ENCODE measurements at regions not wholly inside any gene's neighbourhood (a gene's known extent, or its start where the extent isn't known, plus 50 kb on each side); places are given as distances from the start of the nearest gene placed in this dataset.

DNA sequence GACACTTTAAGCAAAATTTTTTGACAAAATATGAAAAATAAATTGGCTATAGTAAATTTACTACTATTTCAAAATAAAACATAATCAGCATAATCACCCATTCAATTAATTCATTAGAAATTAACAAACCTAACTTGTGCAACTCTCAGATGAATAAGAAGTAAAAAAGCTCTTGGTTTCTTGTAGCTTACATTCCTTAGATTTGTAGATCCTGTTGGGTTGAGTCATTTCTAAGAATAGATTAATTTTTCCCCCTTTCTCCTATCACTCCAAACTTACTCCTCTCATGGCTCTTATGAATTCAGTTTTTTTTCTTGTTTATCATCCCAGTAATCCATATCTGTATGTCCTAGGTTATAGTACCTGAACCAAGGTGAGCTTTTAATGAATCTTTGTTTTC, 230.9 kb upstream of the LRIG3 start:
- ChIA-PET CTCF (no interaction called here), POLR2A (no interaction called here)
- Mint-ChIP-seq H3K27ac (ENCODE audit: unreplicated experiment) (no peak overlapping the region), H3K4me1 (ENCODE audit: low read depth, unreplicated experiment) (peaks cover 17% of the 10 kb centered on the region), H3K36me3 (ENCODE audit: insufficient read depth, unreplicated experiment) (no peaks in the 10 kb centered on the region), H3K27me3 (ENCODE audit: insufficient read depth, unreplicated experiment) (no peaks in the 10 kb centered on the region), H3K9me3 (ENCODE audit: unreplicated experiment) (peaks cover 10% of the 10 kb centered on the region), H3K4me3 (ENCODE audit: unreplicated experiment) (no peak overlapping the region)
- Histone ChIP-seq H3K4me1 (no peaks in the 10 kb centered on the region), H3K36me3 (ENCODE audit: control insufficient read depth, insufficient read depth, low read length) (no peaks in the 10 kb centered on the region), H3K9me3 (no peaks in the 10 kb centered on the region), H3K4me3 (ENCODE audit: low read depth, low read length) (no peak overlapping the region), H3K27me3 (replicated peaks; ENCODE audit: control insufficient read depth, insufficient read depth, low read length) (no peaks in the 10 kb centered on the region)
- BruUV-seq (replicated peaks) = no TSS peak
- intact Hi-C loops (cut with micrococcal nuclease; ENCODE audit: unreplicated experiment) = loop anchor here (2.0 to 10.0 kb wide), 2 partner anchors 226 to 974 kb away; partner anchors contain the start of gene LRIG3
- DNase-seq = no peak
- TF ChIP-seq, protein P1, sequence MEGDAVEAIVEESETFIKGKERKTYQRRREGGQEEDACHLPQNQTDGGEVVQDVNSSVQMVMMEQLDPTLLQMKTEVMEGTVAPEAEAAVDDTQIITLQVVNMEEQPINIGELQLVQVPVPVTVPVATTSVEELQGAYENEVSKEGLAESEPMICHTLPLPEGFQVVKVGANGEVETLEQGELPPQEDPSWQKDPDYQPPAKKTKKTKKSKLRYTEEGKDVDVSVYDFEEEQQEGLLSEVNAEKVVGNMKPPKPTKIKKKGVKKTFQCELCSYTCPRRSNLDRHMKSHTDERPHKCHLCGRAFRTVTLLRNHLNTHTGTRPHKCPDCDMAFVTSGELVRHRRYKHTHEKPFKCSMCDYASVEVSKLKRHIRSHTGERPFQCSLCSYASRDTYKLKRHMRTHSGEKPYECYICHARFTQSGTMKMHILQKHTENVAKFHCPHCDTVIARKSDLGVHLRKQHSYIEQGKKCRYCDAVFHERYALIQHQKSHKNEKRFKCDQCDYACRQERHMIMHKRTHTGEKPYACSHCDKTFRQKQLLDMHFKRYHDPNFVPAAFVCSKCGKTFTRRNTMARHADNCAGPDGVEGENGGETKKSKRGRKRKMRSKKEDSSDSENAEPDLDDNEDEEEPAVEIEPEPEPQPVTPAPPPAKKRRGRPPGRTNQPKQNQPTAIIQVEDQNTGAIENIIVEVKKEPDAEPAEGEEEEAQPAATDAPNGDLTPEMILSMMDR (IDR thresholded peaks at IDR 0.05; ENCODE audit: insufficient read depth in 1 of 2, low read depth in 1 of 2, low read length in 1 of 2, severe bottlenecking in 1 of 2, unreplicated experiment in 1 of 2) = no peak

DNA sequence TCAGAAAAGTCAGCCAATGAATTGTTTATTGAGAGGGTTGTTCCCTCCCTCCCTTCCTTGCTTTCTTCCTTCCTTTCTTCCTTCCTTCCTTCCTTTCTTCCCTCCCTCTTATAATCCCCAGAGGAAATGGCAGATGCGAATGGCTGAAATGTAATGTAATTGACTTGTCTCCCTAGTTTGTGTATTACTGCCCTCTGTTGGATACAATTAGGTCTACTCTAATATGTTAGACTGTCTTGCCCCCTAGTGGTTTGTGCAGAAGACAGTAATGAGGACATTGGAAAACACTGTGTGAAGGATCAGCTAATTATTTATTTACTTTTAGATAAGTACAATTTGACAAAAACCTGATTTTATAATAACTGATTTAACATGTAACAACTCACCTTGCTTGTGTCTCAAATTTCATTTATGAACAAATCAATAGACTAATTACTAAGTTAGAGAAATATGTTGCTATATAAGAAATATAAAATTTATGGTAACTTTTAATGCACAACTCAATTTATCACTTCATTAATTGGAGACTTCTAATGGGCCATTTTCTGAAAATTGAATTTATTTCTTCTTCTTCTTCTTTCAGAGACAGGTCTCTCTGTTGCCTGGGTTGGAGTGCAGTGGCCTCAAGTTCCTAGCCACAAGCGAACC, 229.8 kb upstream of the LRIG3 start:
- no TSS peak for BruUV-seq (replicated peaks)
- DNase-seq = peak in 1 of 2 experiments; percentile 67
- Mint-ChIP-seq H3K36me3 (ENCODE audit: insufficient read depth, unreplicated experiment) (no peaks in the 10 kb centered on the region), H3K9me3 (ENCODE audit: unreplicated experiment) (peaks cover 10% of the 10 kb centered on the region), H3K27me3 (ENCODE audit: insufficient read depth, unreplicated experiment) (no peaks in the 10 kb centered on the region), H3K27ac (ENCODE audit: unreplicated experiment) (no peak overlapping the region), H3K4me1 (ENCODE audit: low read depth, unreplicated experiment) (peaks cover 17% of the 10 kb centered on the region), H3K4me3 (ENCODE audit: unreplicated experiment) (no peak overlapping the region)
- ChIA-PET CTCF (interaction anchor here (1.0 kb wide), 1 partner anchor 609 kb away, joined by 4 read pairs; no protein-coding TSS in a partner anchor), POLR2A (no interaction called here)
- Histone ChIP-seq H3K27me3 (replicated peaks; ENCODE audit: control insufficient read depth, insufficient read depth, low read length) (no peaks in the 10 kb centered on the region), H3K4me3 (ENCODE audit: low read depth, low read length) (no peak overlapping the region), H3K36me3 (ENCODE audit: control insufficient read depth, insufficient read depth, low read length) (no peaks in the 10 kb centered on the region), H3K4me1 (no peaks in the 10 kb centered on the region), H3K9me3 (no peaks in the 10 kb centered on the region)
- intact Hi-C loops (cut with micrococcal nuclease; ENCODE audit: unreplicated experiment) = loop anchor here (1.0 to 10.0 kb wide), 4 partner anchors 37 to 973 kb away; partner anchors contain the start of gene LRIG3
- TF ChIP-seq, protein P1 (IDR thresholded peaks at IDR 0.05; ENCODE audit: insufficient read depth in 1 of 2, low read depth in 1 of 2, low read length in 1 of 2, severe bottlenecking in 1 of 2, unreplicated experiment in 1 of 2) = peak; percentile 86 to 95

DNA sequence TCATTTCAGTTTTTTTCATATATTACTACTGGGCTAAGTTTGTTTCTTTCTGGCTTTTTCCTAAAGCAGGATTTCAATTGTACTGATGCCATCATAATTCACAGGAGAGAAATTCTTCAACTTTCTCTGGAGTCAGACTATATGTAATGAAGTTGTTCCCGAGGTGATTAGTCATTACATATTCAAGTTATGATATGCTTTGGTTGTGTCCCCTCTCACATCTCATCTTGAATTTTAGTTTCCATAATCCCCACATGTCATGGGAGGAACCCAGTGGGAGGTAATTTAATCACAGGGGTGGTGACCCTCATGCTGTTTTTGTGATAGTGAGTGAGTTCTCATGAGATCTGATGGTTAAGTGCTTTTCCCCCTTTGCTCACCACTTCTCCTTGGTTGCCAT, 227.5 kb upstream of the LRIG3 start:
- H3K27ac Mint-ChIP-seq (ENCODE audit: unreplicated experiment) = no peak overlapping the region
- Histone ChIP-seq H3K9me3 (no peaks in the 10 kb centered on the region), H3K4me3 (ENCODE audit: low read depth, low read length) (no peak overlapping the region), H3K36me3 (ENCODE audit: control insufficient read depth, insufficient read depth, low read length) (no peaks in the 10 kb centered on the region), H3K4me1 (no peaks in the 10 kb centered on the region), H3K27me3 (replicated peaks; ENCODE audit: control insufficient read depth, insufficient read depth, low read length) (no peaks in the 10 kb centered on the region)
- H3K9me3 Mint-ChIP-seq (ENCODE audit: unreplicated experiment) = peaks cover 10% of the 10 kb centered on the region
- no peak overlapping the region for H3K4me3 Mint-ChIP-seq (ENCODE audit: unreplicated experiment)
- no TSS peak for BruUV-seq (replicated peaks)
- TF ChIP-seq, protein P1 (IDR thresholded peaks at IDR 0.05; ENCODE audit: insufficient read depth in 1 of 2, low read depth in 1 of 2, low read length in 1 of 2, severe bottlenecking in 1 of 2, unreplicated experiment in 1 of 2) = no peak
- CTCF ChIA-PET = no interaction called here
- no peak for DNase-seq
- intact Hi-C loops (cut with micrococcal nuclease; ENCODE audit: unreplicated experiment) = no loop called here
- H3K27me3 Mint-ChIP-seq (ENCODE audit: insufficient read depth, unreplicated experiment) = no peaks in the 10 kb centered on the region
- POLR2A ChIA-PET = no interaction called here
- peaks cover 17% of the 10 kb centered on the region for H3K4me1 Mint-ChIP-seq (ENCODE audit: low read depth, unreplicated experiment)
- no peaks in the 10 kb centered on the region for H3K36me3 Mint-ChIP-seq (ENCODE audit: insufficient read depth, unreplicated experiment)

Measured in Caco-2 (cell line).